GM20000 (cell line): ENCODE measurements at regions not wholly inside any gene's neighbourhood (a gene's known extent, or its start where the extent isn't known, plus 50 kb on each side); places are given as distances from the start of the nearest gene placed in this dataset.
"Not testable (repeated sequence)": the region's sequence is repeated elsewhere in the genome, so short reads cannot be mapped to it uniquely, and the experiment has no call there.

Experiments
- DNase-seq: peaks from one replicate; pipeline ENCODE4 v3.0.0; 2012; ENCODE audit warnings: low spot score
- TF ChIP-seq, protein P1 (sequence below): IDR thresholded peaks from 2 replicates; pipeline ENCODE4 v1.5.1; 2012; ENCODE audit warnings: mild to moderate bottlenecking, control low read depth; ENCODE audit errors: extremely low read depth, missing control alignments

- TF ChIP-seq, protein P1, sequence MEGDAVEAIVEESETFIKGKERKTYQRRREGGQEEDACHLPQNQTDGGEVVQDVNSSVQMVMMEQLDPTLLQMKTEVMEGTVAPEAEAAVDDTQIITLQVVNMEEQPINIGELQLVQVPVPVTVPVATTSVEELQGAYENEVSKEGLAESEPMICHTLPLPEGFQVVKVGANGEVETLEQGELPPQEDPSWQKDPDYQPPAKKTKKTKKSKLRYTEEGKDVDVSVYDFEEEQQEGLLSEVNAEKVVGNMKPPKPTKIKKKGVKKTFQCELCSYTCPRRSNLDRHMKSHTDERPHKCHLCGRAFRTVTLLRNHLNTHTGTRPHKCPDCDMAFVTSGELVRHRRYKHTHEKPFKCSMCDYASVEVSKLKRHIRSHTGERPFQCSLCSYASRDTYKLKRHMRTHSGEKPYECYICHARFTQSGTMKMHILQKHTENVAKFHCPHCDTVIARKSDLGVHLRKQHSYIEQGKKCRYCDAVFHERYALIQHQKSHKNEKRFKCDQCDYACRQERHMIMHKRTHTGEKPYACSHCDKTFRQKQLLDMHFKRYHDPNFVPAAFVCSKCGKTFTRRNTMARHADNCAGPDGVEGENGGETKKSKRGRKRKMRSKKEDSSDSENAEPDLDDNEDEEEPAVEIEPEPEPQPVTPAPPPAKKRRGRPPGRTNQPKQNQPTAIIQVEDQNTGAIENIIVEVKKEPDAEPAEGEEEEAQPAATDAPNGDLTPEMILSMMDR, result no peak
- DNase-seq, result no peak
Measured at GRCh38 chr6:100212131-100212530, 218.1 kb upstream of the MCHR2 start.

DNA sequence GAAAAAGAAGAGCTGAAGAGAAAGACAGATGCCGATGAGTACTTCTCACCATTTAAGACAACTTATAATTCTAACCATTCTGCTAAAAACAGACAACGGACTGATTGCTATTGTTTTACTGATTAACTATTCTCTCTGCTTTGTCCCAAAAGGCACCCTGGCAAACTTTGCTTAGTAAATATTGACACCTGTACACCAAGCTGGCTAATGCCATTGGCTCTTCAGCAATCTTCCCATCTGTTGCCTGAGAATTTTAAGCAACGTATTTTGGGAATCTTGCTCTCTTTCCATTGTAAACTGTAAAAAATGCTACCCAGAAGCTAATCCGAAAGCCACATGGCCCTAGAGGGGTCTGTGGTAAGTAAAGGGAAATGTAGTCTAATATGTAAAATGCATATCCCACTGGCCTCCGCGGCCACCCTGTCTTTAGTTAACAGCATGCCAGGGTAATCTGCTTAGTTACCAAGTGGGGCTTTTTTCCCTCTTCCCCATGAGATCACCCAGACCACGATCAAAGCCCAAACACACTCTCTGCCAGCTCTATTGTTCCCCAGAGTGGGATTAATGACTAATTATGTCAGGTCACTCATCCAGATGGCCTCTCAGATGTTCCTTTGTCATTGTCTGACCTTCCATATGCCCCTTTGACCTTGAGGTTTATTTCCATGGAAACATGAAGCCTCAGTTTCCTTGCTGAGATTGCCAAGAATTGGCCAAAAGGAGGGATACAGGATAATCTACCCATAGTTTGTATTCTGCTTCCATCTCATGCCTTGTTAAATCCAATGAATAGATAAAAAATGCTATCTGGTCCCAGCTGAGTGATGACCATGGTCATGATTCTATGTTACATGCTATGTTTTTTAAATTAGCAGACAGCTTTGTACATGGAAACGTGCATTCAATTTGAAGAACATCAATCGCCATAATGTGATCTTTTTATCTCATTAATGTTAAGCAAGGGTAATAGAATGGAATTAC is 216.4 kb upstream of the MCHR2 start:
- TF ChIP-seq, protein P1, result no peak
- DNase-seq, result no peak

DNA sequence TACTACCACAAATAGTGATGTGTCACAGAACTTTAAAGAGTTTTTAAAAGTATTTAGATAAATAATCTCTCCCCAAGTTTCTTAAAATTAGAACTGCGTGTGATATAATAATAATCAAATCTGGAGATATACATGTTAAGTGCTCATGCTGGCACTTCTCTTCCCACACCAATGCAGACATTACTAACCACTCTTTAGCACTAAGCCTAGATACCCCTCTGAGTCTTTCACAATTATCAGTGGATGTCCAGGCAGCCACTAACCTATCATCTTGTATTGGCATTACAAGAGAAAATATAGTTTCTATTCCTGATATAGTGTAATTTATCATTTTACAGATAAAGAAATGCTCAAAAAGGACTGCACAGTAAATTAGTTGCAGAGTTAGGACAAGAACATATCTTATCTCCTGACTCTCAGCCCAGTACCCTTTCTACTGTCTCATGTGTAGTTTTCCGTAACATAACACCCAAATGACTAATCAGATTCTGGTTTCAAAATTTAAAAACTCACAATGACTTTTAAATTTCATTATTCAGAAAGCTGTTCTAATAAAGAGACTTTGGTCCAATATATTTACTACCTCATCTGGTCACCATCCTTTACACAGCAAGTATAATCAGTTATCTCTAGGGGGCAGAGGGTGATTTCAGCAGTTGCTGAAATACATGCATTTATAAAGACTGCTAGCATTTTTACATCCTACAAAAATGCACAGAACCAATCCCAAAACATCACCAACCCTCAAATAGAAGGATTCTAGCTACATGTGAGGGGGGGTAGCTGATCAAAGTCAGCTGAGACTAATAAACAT is 215.5 kb upstream of the MCHR2 start:
- DNase-seq, result no peak
- TF ChIP-seq, protein P1, result no peak

DNA sequence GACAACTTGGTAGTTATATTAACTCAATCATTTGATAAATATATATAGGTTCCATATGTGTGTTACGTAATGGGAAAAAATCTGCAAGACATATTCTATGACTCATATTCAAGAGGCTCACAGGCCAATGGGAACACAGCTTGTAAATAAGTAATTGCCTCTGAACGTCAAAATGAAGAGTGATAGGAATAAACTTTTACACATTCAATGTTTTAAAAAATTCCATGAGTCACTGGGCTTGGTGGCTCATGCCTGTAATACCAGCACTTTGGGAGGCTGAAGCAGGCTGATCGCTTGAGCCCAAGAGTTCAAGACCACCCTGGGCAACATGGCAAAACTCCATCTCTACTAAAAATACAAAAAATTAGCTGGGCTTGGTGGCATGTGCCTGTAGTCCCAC is 209.4 kb upstream of the MCHR2 start:
- DNase-seq, result no peak
- TF ChIP-seq, protein P1, result no peak

DNA sequence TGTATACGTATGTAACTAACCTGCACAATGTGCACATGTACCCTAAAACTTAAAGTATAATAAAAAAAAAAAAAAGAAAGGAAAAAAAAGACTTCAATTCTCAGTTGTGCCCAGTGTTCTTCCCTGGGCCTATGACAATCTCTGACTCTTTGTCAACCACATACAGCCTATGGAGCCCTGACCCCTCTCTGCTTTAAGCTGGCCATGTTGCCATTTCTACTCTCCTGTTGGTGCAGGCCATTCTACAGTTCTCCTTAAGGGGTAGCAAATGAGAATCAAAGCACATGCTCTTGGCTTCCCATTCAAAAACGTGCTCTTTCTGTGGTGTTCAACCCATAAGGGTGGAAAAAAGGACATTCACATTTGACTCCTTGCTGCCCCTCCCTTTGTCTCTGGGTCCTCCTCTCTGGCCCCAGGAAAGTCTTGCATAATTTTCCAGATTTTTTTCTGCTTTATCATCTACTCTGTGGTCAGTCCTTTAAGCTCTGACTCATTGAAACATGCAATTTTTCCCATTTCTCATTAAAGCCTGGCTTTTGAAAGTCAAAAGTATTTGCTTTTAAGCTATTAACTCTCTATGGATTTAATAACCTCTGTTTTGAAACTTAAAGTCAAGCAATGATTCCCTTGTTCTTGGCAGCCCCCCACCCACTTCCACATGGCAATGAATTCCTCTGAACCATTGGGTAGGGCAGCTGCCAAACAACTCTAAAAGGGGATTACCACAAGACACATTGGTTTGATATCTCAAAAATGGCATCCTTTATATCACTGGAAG is 208.6 kb upstream of the MCHR2 start:
- TF ChIP-seq, protein P1, result no peak
- no peak for DNase-seq

- not testable (repeated sequence) for DNase-seq
Measured at GRCh38 chr6:100196214-100196982, 202.4 kb upstream of the MCHR2 start.

DNA sequence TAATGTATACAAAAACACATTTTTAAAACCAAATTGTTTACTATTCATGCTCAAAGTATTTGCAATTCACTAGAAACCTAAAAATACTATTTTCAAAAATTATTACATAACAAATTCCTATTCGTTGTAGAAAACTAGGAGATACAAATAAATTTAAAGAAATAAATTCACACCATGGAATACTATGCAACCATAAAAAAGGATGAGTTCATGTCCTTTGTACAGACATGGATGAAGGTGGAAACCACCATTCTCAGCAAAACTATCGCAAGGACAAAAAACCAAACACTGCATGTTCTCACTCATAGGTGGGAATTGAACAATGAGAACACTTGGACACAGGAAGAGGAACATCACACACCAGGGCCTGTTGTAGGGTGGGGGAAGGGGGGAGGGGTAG is 201.2 kb upstream of the MCHR2 start:
- not testable (repeated sequence) for DNase-seq
